B cell (primary cell): ENCODE measurements at regions not wholly inside any gene's neighbourhood (a gene's known extent, or its start where the extent isn't known, plus 50 kb on each side); places are given as distances from the start of the nearest gene placed in this dataset.

Source experiments
- ATAC-seq: fragments of 200-7000 bp; cut with Tn5 transposase; one replicate; pipeline ENCODE4 v1.10.0; 2021; ENCODE audit warnings: low read depth, mild to moderate bottlenecking, moderate number of reproducible peaks, moderate library complexity
- CTCF ChIA-PET: fragments of 350-600 bp; sonication (Branson Sonifier 250); formaldehyde crosslinking; loops from one replicate; lab custom pipeline; 2021; ENCODE audit warnings: antibody characterized with exemption, inconsistent platforms; lab: Charles Lee
- POLR2A ChIA-PET: fragments of 350-600 bp; sonication (Branson Sonifier 250); formaldehyde crosslinking; loops from one replicate; lab custom pipeline; 2021; ENCODE audit warnings: antibody characterized with exemption; lab: Charles Lee
- DNase-seq: peaks from one replicate; pipeline ENCODE4 v3.0.0; 2013
- H2AFZ ChIP-seq: 2 replicates; pipeline ENCODE4 v1.6.1; 2012; ENCODE audit warnings: mild to moderate bottlenecking, low read depth, low read length; ENCODE audit not compliant: insufficient read depth, poor library complexity, severe bottlenecking
- H3K27ac ChIP-seq, 2 donors: 1 replicate in 1 of 2; 2 replicates in 1 of 2; pipeline ENCODE4 v1.5.1; 2012 to 2013; ENCODE audit warnings: low read length in 2 of 2, mild to moderate bottlenecking in 2 of 2, moderate library complexity in 1 of 2
- H3K27me3 ChIP-seq, 4 experiments: fragments of 200-600 bp in 1 of 4; sonication (generic) in 1 of 4; replicated peaks in 1 of 4; 1 replicate in 2 of 4; 2 replicates in 2 of 4; pipeline versions ENCODE4 v1.6.1 to v1.7.0; 2013 to 2016; ENCODE audit warnings: low read length in 3 of 4, mild to moderate bottlenecking in 2 of 4, mixed read lengths in 1 of 4, moderate library complexity in 1 of 4; ENCODE audit not compliant: insufficient read depth in 4 of 4, control insufficient read depth in 3 of 4; ENCODE audit errors: control extremely low read depth in 1 of 4
- H3K36me3 ChIP-seq, 2 experiments: replicated peaks in 1 of 2; 1 replicate in 1 of 2; 2 replicates in 1 of 2; pipeline versions ENCODE4 v1.6.1 to v1.7.1; 2013; ENCODE audit warnings: low read length in 1 of 2; ENCODE audit not compliant: insufficient read depth in 2 of 2, control insufficient read depth in 1 of 2; ENCODE audit errors: control extremely low read depth in 1 of 2, extremely low read depth in 1 of 2
- H3K4me1 ChIP-seq, 2 donors: fragments of 200-600 bp in 1 of 2; sonication (generic) in 1 of 2; 1 replicate in 1 of 2; 2 replicates in 1 of 2; pipeline versions ENCODE4 v1.5.1 to v1.6.1; 2013 to 2017; ENCODE audit warnings: low read length in 2 of 2; ENCODE audit not compliant: control insufficient read depth in 2 of 2, insufficient read depth in 2 of 2
- H3K4me2 ChIP-seq: replicated peaks from 2 replicates; pipeline ENCODE3; 2012; ENCODE audit warnings: mild to moderate bottlenecking, low read depth, low read length; ENCODE audit not compliant: poor library complexity, severe bottlenecking
- H3K4me3 ChIP-seq, 5 experiments: fragments of 200-600 bp in 1 of 5; sonication (generic) in 1 of 5; 1 replicate in 3 of 5; 2 replicates in 2 of 5; pipeline versions ENCODE4 v1.5.1 to v1.7.0; 2011 to 2016; ENCODE audit warnings: low read length in 4 of 5, mild to moderate bottlenecking in 4 of 5, low read depth in 2 of 5, control low read depth in 1 of 5, moderate library complexity in 1 of 5; ENCODE audit not compliant: insufficient read depth in 1 of 5; ENCODE audit errors: control extremely low read depth in 1 of 5, extremely low read depth in 1 of 5
- H3K79me2 ChIP-seq: fragments of 200-600 bp; sonication (generic); one replicate; pipeline ENCODE4 v1.6.0; 2016; ENCODE audit warnings: low read length; ENCODE audit not compliant: control insufficient read depth, insufficient read depth
- H3K9ac ChIP-seq: fragments of 200-600 bp; sonication (generic); 2 replicates; pipeline ENCODE4 v1.6.1; 2017; ENCODE audit warnings: mild to moderate bottlenecking, low read length, moderate library complexity
- H3K9me3 ChIP-seq, 3 donors: one replicate each; pipeline versions ENCODE4 v1.6.1 to v1.7.1; 2013; ENCODE audit warnings: low read length in 2 of 3; ENCODE audit not compliant: control insufficient read depth in 2 of 3, insufficient read depth in 1 of 3; ENCODE audit errors: control extremely low read depth in 1 of 3
- H4K20me1 ChIP-seq: 2 replicates; pipeline ENCODE4 v1.6.0; 2012; ENCODE audit warnings: mild to moderate bottlenecking, low read length; ENCODE audit not compliant: insufficient read depth, control insufficient read depth, poor library complexity, severe bottlenecking
- H3K27ac Mint-ChIP-seq: one replicate; pipeline ENCODE4 v1.8.0; 2021; ENCODE audit warnings: mixed read lengths
- H3K27me3 Mint-ChIP-seq: one replicate; pipeline ENCODE4 v1.8.0; 2021; ENCODE audit warnings: mixed read lengths
- H3K4me1 Mint-ChIP-seq: one replicate; pipeline ENCODE4 v1.8.0; 2021; ENCODE audit warnings: mixed read lengths
- H3K4me3 Mint-ChIP-seq: one replicate; pipeline ENCODE4 v1.8.0; 2021; ENCODE audit warnings: mixed read lengths
- H3K9me3 Mint-ChIP-seq: one replicate; pipeline ENCODE4 v1.8.0; 2022; ENCODE audit warnings: mixed read lengths; ENCODE audit not compliant: insufficient read depth
- EZH2 ChIP-seq: IDR thresholded peaks from 2 replicates; pipeline ENCODE4 v1.6.1; 2012; ENCODE audit warnings: borderline replicate concordance, low read depth, mild to moderate bottlenecking, moderate library complexity, low read length; ENCODE audit not compliant: insufficient read depth, poor library complexity, severe bottlenecking
- WGBS: methylation state at CpG from one replicate; pipeline ENCODE4 v1.1.5; 2013; ENCODE audit warnings: missing lambda C conversion rate; ENCODE audit not compliant: insufficient coverage; 5-methylcytosine and 5-hydroxymethylcytosine counted together
- intact Hi-C: fragments of 100-400 bp; cut with micrococcal nuclease; formaldehyde crosslinking; loops from one replicate; pipeline ENCODE4 v1.10.0; 2022
- TF ChIP-seq, protein P1 (sequence below): fragments of 200-600 bp; IDR thresholded peaks from one replicate; pipeline ENCODE4 v1.8.0; 2022; ENCODE audit warnings: antibody characterized with exemption, mild to moderate bottlenecking

DNA sequence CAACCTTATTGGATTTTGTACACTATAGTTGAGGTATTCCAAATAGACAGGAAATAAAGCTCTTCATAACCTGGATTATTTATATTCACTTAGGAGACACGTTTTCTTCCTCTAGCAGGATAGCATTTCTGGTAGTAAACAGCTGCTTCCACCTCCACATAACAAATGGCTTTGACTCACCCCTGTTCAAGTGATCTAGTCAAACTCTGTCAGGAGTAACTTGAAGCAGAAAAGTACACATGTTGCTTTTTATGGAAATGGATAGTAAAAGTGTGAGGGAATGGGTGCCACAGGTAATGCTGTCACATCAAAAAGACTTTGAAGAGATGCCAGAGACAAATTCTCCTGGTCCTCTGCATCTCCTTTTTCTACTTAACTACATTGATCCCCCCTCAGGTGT lies 258.7 kb upstream of the SLC7A11 start:
- Histone ChIP-seq H4K20me1 (no peaks in the 10 kb centered on the region), H3K4me1 (no peaks in the 10 kb centered on the region), H3K4me3 (no peak overlapping the region), H3K4me2 (no peak overlapping the region), H3K9ac (no peak overlapping the region), H3K9me3 (peaks cover 0 to 10% (median 0%) of the 10 kb centered on the region in 3 donors), H3K27ac (no peak overlapping the region), H3K36me3 (no peaks in the 10 kb centered on the region), H3K79me2 (no peaks in the 10 kb centered on the region), H2AFZ (no peak overlapping the region), H3K27me3 (no peaks in the 10 kb centered on the region)
- Mint-ChIP-seq H3K4me1 (no peaks in the 10 kb centered on the region), H3K4me3 (no peak overlapping the region), H3K9me3 (peaks cover 19% of the 10 kb centered on the region), H3K27ac (no peak overlapping the region), H3K27me3 (no peaks in the 10 kb centered on the region)
- intact Hi-C loops = no loop called here
- TF ChIP-seq, protein P1, sequence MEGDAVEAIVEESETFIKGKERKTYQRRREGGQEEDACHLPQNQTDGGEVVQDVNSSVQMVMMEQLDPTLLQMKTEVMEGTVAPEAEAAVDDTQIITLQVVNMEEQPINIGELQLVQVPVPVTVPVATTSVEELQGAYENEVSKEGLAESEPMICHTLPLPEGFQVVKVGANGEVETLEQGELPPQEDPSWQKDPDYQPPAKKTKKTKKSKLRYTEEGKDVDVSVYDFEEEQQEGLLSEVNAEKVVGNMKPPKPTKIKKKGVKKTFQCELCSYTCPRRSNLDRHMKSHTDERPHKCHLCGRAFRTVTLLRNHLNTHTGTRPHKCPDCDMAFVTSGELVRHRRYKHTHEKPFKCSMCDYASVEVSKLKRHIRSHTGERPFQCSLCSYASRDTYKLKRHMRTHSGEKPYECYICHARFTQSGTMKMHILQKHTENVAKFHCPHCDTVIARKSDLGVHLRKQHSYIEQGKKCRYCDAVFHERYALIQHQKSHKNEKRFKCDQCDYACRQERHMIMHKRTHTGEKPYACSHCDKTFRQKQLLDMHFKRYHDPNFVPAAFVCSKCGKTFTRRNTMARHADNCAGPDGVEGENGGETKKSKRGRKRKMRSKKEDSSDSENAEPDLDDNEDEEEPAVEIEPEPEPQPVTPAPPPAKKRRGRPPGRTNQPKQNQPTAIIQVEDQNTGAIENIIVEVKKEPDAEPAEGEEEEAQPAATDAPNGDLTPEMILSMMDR = no peak
- TF ChIP-seq EZH2 = no peak
- POLR2A ChIA-PET = no interaction called here
- ATAC-seq (no peak), DNase-seq (no peak)
- CTCF ChIA-PET = no interaction called here
- no CpG with 5 or more reads among the region's 1 CpG for WGBS

DNA sequence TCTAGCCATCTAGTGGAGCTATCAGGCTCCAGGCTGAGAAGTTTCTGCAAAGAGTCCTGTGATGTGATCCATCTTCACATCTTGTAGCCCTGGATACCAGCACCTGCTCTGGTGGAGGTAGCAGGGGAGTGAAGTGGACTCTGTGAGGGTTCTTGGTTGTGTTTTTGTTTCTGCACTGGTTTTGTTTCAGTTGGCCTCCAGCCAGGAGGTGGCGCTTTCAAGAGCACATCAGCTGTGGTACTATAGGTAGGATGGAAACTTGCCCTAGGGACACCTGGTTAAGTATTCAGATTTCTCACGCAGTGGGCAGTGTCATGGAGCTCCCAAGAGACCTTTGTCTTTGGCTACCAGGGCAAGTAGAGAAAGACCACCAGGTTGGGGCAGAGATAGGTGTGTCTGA lies 257.5 kb upstream of the SLC7A11 start:
- Mint-ChIP-seq H3K27me3 (no peaks in the 10 kb centered on the region), H3K4me3 (no peak overlapping the region), H3K27ac (no peak overlapping the region), H3K9me3 (peaks cover 14% of the 10 kb centered on the region), H3K4me1 (no peaks in the 10 kb centered on the region)
- Histone ChIP-seq H3K27me3 (no peaks in the 10 kb centered on the region), H3K27ac (no peak overlapping the region), H3K9ac (no peak overlapping the region), H3K4me3 (no peak overlapping the region), H3K4me2 (no peak overlapping the region), H3K9me3 (peaks cover 0 to 10% (median 0%) of the 10 kb centered on the region in 3 donors), H3K79me2 (no peaks in the 10 kb centered on the region), H2AFZ (no peak overlapping the region), H4K20me1 (no peaks in the 10 kb centered on the region), H3K4me1 (no peaks in the 10 kb centered on the region), H3K36me3 (no peaks in the 10 kb centered on the region)
- DNase-seq (no peak), ATAC-seq (no peak)
- 91% methylated on average over 2 of the region's 2 CpGs for WGBS
- intact Hi-C loops = no loop called here
- CTCF ChIA-PET = no interaction called here
- POLR2A ChIA-PET = no interaction called here
- TF ChIP-seq, protein P1 = no peak
- no peak for TF ChIP-seq EZH2
